ENCODE measurements at regions not wholly inside any gene's neighbourhood (a gene's known extent, or its start where the extent isn't known, plus 50 kb on each side); places are given as distances from the start of the nearest gene placed in this dataset.

- Mint-ChIP-seq H3K4me3 (no peak overlapping the region), H3K4me1 (no peaks in the 10 kb centered on the region), H3K36me3 (ENCODE audit: low read depth) (peaks cover 4% of the 10 kb centered on the region), H3K27ac (no peak overlapping the region), H3K27me3 (peaks cover 13% of the 10 kb centered on the region), H3K9me3 (peaks cover 17% of the 10 kb centered on the region)
- ChIA-PET POLR2A (no interaction called here), CTCF (interaction anchor here (1.2 kb wide), 1 partner anchor 26 kb away, joined by 3 read pairs; no protein-coding TSS in a partner anchor)
- intact Hi-C loops (cut with micrococcal nuclease) = no loop called here
- no peak for DNase-seq
- no peak for ATAC-seq (ENCODE audit: low read depth)
- no peak for TF ChIP-seq CTCF (IDR thresholded peaks at IDR 0.05)
Measured at GRCh38 chr13:110779022-110779421, 65.5 kb downstream of the ING1 start.

- Mint-ChIP-seq H3K36me3 (ENCODE audit: low read depth) (peaks cover 4% of the 10 kb centered on the region), H3K4me3 (no peak overlapping the region), H3K27me3 (peaks cover 14% of the 10 kb centered on the region), H3K4me1 (no peaks in the 10 kb centered on the region), H3K9me3 (peaks cover 17% of the 10 kb centered on the region), H3K27ac (no peak overlapping the region)
- no peak for TF ChIP-seq CTCF (IDR thresholded peaks at IDR 0.05)
- CTCF ChIA-PET = no interaction called here
- ATAC-seq (ENCODE audit: low read depth) = no peak
- POLR2A ChIA-PET = no interaction called here
- DNase-seq = no peak
- intact Hi-C loops (cut with micrococcal nuclease) = no loop called here
Measured at GRCh38 chr13:110780422-110780821, 66.9 kb downstream of the ING1 start.

DNA sequence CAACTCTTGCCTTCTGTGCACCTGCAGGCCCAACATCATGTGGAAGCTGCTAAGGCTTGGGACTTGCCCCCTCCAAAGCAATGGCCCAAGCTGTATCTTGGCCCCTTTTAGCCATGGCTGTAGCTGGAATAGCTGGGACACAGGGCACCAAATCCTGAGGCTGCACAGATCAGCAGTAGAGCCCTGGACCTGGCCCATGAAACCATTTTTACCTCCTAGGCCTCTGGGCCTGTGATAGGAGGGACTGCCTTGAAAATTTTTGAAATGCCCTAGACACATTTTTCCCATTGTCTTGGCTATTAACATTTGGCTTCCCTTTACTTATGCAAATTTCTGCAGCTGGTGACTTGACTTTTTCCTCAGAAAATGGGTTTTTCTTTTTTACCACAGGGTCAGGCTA lies 68.7 kb downstream of the ING1 start:
- Mint-ChIP-seq H3K36me3 (ENCODE audit: low read depth) (peaks cover 4% of the 10 kb centered on the region), H3K27ac (no peak overlapping the region), H3K4me1 (no peaks in the 10 kb centered on the region), H3K9me3 (peaks cover 17% of the 10 kb centered on the region), H3K4me3 (no peak overlapping the region), H3K27me3 (peaks cover 14% of the 10 kb centered on the region)
- intact Hi-C loops (cut with micrococcal nuclease) = no loop called here
- ChIA-PET CTCF (no interaction called here), POLR2A (no interaction called here)
- no peak for TF ChIP-seq CTCF (IDR thresholded peaks at IDR 0.05)
- ATAC-seq (ENCODE audit: low read depth) (no peak), DNase-seq (no peak)

GRCh38 chr13:110784704-110785103 lies 71.2 kb downstream of the ING1 start:
- ChIA-PET CTCF (no interaction called here), POLR2A (no interaction called here)
- H3K4me1 Mint-ChIP-seq = no peaks in the 10 kb centered on the region
- no peak for DNase-seq
- no peak overlapping the region for H3K27ac Mint-ChIP-seq
- intact Hi-C loops (cut with micrococcal nuclease) = no loop called here
- ATAC-seq (ENCODE audit: low read depth) = no peak
- H3K9me3 Mint-ChIP-seq = peaks cover 19% of the 10 kb centered on the region
- TF ChIP-seq CTCF (IDR thresholded peaks at IDR 0.05) = no peak
- H3K36me3 Mint-ChIP-seq (ENCODE audit: low read depth) = peaks cover 4% of the 10 kb centered on the region
- no peak overlapping the region for H3K4me3 Mint-ChIP-seq
- H3K27me3 Mint-ChIP-seq = peaks cover 14% of the 10 kb centered on the region

DNA sequence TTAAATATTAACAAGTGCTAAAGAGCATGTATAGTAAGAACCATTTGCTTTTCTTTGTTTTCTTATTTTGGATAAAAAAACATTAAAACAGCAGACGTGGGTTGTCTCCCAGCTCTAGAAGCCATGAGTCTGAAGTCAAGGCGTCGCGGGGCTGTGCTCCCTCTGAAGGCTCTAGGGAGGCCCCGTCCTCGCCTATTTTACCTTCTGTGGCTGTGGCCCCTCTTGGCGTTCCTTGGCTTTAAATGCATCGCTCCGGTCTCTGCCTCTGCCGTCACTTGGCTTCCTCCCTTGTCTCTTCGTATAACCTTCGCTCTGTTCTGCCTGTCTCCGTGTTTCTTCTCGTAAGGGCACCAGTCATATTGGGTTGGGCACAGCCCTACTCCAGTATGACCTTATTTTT lies 75.3 kb downstream of the ING1 start:
- no peaks in the 10 kb centered on the region for H3K4me1 Mint-ChIP-seq
- no peak overlapping the region for H3K27ac Mint-ChIP-seq
- H3K9me3 Mint-ChIP-seq = peaks cover 23% of the 10 kb centered on the region
- peaks cover 3% of the 10 kb centered on the region for H3K36me3 Mint-ChIP-seq (ENCODE audit: low read depth)
- DNase-seq = no peak
- POLR2A ChIA-PET = no interaction called here
- intact Hi-C loops (cut with micrococcal nuclease) = no loop called here
- ATAC-seq (ENCODE audit: low read depth) = no peak
- no peak for TF ChIP-seq CTCF (IDR thresholded peaks at IDR 0.05)
- no peak overlapping the region for H3K4me3 Mint-ChIP-seq
- CTCF ChIA-PET = no interaction called here
- peaks cover 5% of the 10 kb centered on the region for H3K27me3 Mint-ChIP-seq

All from activated B cell treated with CpG ODN at 0.5 μM for 24 hours (primary cell).